SU-DHL-6 (cell line): ENCODE measurements at regions not wholly inside any gene's neighbourhood (a gene's known extent, or its start where the extent isn't known, plus 50 kb on each side); places are given as distances from the start of the nearest gene placed in this dataset.

Experiments used
- CTCF ChIP-seq: fragments of 200-600 bp; sonication (generic); IDR thresholded peaks from one replicate; pipeline ENCODE4 v1.5.1; 2017; ENCODE audit warnings: antibody characterized with exemption, mild to moderate bottlenecking, low read length, moderate library complexity; ENCODE audit not compliant: insufficient read depth, poor library complexity, severe bottlenecking
- EZH2phosphoT487 ChIP-seq: fragments of 200-600 bp; sonication (generic), shearing (Covaris generic); conservative IDR thresholded peaks from 2 replicates; pipeline ENCODE4 v1.6.1; 2018; ENCODE audit warnings: mild to moderate bottlenecking, antibody characterized with exemption, low read length, moderate library complexity, mixed read lengths

GRCh38 chr5:152089644-152090043 lies 165.0 kb upstream of the GLRA1 start:
- TF ChIP-seq CTCF (no peak), EZH2phosphoT487 (no peak)
